BE2C (cell line): ENCODE measurements at regions not wholly inside any gene's neighbourhood (a gene's known extent, or its start where the extent isn't known, plus 50 kb on each side); places are given as distances from the start of the nearest gene placed in this dataset.

ENCODE experiments used
- DNase-seq: peaks from one replicate; pipeline ENCODE4 v3.0.0-alpha.2; 2020
- H3K27me3 ChIP-seq: fragments of 250-450 bp; sonication (Bioruptor Pico); 2 replicates; pipeline ENCODE4 v1.5.1; 2020; ENCODE audit warnings: mild to moderate bottlenecking
- H3K36me3 ChIP-seq: fragments of 250-450 bp; sonication (Bioruptor Pico); 2 replicates; pipeline ENCODE4 v1.5.1; 2020; ENCODE audit warnings: mild to moderate bottlenecking
- H3K4me1 ChIP-seq: fragments of 250-450 bp; sonication (Bioruptor Pico); 2 replicates; pipeline ENCODE4 v1.5.1; 2020
- H3K4me3 ChIP-seq: 2 replicates; pipeline ENCODE4 v1.5.1; 2011; ENCODE audit warnings: low read depth, low read length
- H3K9me3 ChIP-seq: fragments of 250-450 bp; sonication (Bioruptor Pico); 2 replicates; pipeline ENCODE4 v1.5.1; 2020
- CTCF ChIP-seq: IDR thresholded peaks from 2 replicates; pipeline ENCODE4 v1.5.1; 2012; ENCODE audit warnings: mild to moderate bottlenecking, low read depth, low read length

- no peak for DNase-seq
- Histone ChIP-seq H3K36me3 (no peaks in the 10 kb centered on the region), H3K4me1 (no peaks in the 10 kb centered on the region), H3K9me3 (no peaks in the 10 kb centered on the region), H3K27me3 (no peaks in the 10 kb centered on the region), H3K4me3 (no peak overlapping the region)
- TF ChIP-seq CTCF, result no peak
Observed at GRCh38 chr11:45463541-45463940, 177.4 kb upstream of the SYT13 start.

GRCh38 chr11:45461514-45461913 is 175.4 kb upstream of the SYT13 start:
- no peak for DNase-seq
- H3K4me3 ChIP-seq, result no peak overlapping the region
- no peaks in the 10 kb centered on the region for H3K4me1 ChIP-seq
- TF ChIP-seq CTCF, result no peak
- H3K9me3 ChIP-seq, result no peaks in the 10 kb centered on the region
- no peaks in the 10 kb centered on the region for H3K36me3 ChIP-seq
- no peaks in the 10 kb centered on the region for H3K27me3 ChIP-seq

- no peak overlapping the region for H3K4me3 ChIP-seq
- H3K9me3 ChIP-seq, result no peaks in the 10 kb centered on the region
- no peak for DNase-seq
- H3K27me3 ChIP-seq, result no peaks in the 10 kb centered on the region
- H3K4me1 ChIP-seq, result no peaks in the 10 kb centered on the region
- H3K36me3 ChIP-seq, result no peaks in the 10 kb centered on the region
- no peak for TF ChIP-seq CTCF
Observed at GRCh38 chr11:45459491-45459890, 173.3 kb upstream of the SYT13 start.

- no peak overlapping the region for H3K4me3 ChIP-seq
- DNase-seq, result no peak
- no peaks in the 10 kb centered on the region for H3K9me3 ChIP-seq
- no peak for TF ChIP-seq CTCF
- no peaks in the 10 kb centered on the region for H3K27me3 ChIP-seq
- no peaks in the 10 kb centered on the region for H3K4me1 ChIP-seq
- H3K36me3 ChIP-seq, result no peaks in the 10 kb centered on the region
Observed at GRCh38 chr11:45458269-45458668, 172.1 kb upstream of the SYT13 start.

- Histone ChIP-seq H3K36me3 (no peaks in the 10 kb centered on the region), H3K4me1 (no peaks in the 10 kb centered on the region), H3K9me3 (no peaks in the 10 kb centered on the region), H3K4me3 (no peak overlapping the region), H3K27me3 (no peaks in the 10 kb centered on the region)
- TF ChIP-seq CTCF, result no peak
- DNase-seq, result no peak
Observed at GRCh38 chr11:45457649-45458048, 171.5 kb upstream of the SYT13 start.

- no peaks in the 10 kb centered on the region for H3K36me3 ChIP-seq
- TF ChIP-seq CTCF, result no peak
Observed at GRCh38 chr11:45456686-45457085, 170.5 kb upstream of the SYT13 start.

More at GRCh38 chr11:45456686-45457085, 170.5 kb upstream of the SYT13 start:
- no peak for DNase-seq
- no peaks in the 10 kb centered on the region for H3K27me3 ChIP-seq
- no peak overlapping the region for H3K4me3 ChIP-seq
- no peaks in the 10 kb centered on the region for H3K9me3 ChIP-seq
- H3K4me1 ChIP-seq, result no peaks in the 10 kb centered on the region
